ENCODE measurements at regions not wholly inside any gene's neighbourhood (a gene's known extent, or its start where the extent isn't known, plus 50 kb on each side); places are given as distances from the start of the nearest gene placed in this dataset.

GRCh38 chr14:82850576-82850975 lies 1316.9 kb upstream of the SEL1L start:
- DNase-seq (ENCODE audit: low spot score) = no peak
- in situ Hi-C loops (cut with MboI; ENCODE audit: low sequenced_read_pairs, unreplicated experiment) = no loop called here
- TF ChIP-seq, protein P1, sequence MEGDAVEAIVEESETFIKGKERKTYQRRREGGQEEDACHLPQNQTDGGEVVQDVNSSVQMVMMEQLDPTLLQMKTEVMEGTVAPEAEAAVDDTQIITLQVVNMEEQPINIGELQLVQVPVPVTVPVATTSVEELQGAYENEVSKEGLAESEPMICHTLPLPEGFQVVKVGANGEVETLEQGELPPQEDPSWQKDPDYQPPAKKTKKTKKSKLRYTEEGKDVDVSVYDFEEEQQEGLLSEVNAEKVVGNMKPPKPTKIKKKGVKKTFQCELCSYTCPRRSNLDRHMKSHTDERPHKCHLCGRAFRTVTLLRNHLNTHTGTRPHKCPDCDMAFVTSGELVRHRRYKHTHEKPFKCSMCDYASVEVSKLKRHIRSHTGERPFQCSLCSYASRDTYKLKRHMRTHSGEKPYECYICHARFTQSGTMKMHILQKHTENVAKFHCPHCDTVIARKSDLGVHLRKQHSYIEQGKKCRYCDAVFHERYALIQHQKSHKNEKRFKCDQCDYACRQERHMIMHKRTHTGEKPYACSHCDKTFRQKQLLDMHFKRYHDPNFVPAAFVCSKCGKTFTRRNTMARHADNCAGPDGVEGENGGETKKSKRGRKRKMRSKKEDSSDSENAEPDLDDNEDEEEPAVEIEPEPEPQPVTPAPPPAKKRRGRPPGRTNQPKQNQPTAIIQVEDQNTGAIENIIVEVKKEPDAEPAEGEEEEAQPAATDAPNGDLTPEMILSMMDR (IDR thresholded peaks at IDR 0.05; ENCODE audit: borderline replicate concordance, control extremely low read depth, extremely low read depth, insufficient read depth, missing control alignments) = no peak

DNA sequence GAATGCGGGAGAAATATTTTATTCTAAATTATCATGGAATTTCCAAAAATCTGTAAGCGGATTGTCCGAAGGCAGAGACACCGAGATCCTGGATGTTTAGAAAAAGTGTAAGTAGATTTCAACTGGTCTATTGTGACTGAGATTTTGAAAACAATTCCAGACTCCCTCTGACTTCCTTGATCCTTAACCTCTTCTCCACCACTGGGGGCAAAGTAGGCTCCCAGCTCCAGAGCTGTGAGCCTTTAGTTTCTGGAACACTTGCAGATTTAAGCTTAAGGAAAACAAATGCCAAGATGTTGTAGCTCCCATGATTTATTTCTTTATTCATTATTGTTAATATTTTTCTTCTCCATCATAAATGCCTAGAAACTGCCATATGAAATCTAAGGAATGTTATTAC lies 1320.5 kb upstream of the SEL1L start:
- TF ChIP-seq, protein P1 (IDR thresholded peaks at IDR 0.05; ENCODE audit: borderline replicate concordance, control extremely low read depth, extremely low read depth, insufficient read depth, missing control alignments) = no peak
- no peak for DNase-seq (ENCODE audit: low spot score)
- in situ Hi-C loops (cut with MboI; ENCODE audit: low sequenced_read_pairs, unreplicated experiment) = no loop called here

DNA sequence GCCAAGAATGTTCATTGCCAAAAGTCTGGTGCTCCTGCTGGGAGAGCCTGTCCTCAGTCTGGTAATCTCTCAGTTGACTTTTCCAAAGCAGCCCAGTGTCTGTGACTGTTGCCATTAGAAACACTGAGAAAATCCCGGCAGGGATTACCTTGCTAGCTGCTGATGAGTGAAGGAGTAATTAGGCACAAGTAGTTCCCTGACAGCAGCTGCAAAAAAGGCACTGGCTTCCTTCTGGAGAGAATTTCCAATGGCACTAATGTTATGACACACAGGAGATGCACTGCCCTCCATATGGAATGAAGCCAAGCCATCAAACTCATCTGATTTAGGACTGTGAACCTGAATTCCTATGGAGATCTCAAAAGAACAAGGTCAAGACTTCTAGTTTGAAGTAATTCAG lies 1321.2 kb upstream of the SEL1L start:
- TF ChIP-seq, protein P1 (IDR thresholded peaks at IDR 0.05; ENCODE audit: borderline replicate concordance, control extremely low read depth, extremely low read depth, insufficient read depth, missing control alignments) = no peak
- DNase-seq (ENCODE audit: low spot score) = no peak
- in situ Hi-C loops (cut with MboI; ENCODE audit: low sequenced_read_pairs, unreplicated experiment) = no loop called here

- DNase-seq (ENCODE audit: low spot score) = no peak
- TF ChIP-seq, protein P1 (IDR thresholded peaks at IDR 0.05; ENCODE audit: borderline replicate concordance, control extremely low read depth, extremely low read depth, insufficient read depth, missing control alignments) = no peak
- in situ Hi-C loops (cut with MboI; ENCODE audit: low sequenced_read_pairs, unreplicated experiment) = no loop called here
Observed at GRCh38 chr14:82855912-82856391, 1322.3 kb upstream of the SEL1L start.

GRCh38 chr14:82861313-82861712 lies 1327.7 kb upstream of the SEL1L start:
- in situ Hi-C loops (cut with MboI; ENCODE audit: low sequenced_read_pairs, unreplicated experiment) = no loop called here
- TF ChIP-seq, protein P1 (IDR thresholded peaks at IDR 0.05; ENCODE audit: borderline replicate concordance, control extremely low read depth, extremely low read depth, insufficient read depth, missing control alignments) = no peak
- no peak for DNase-seq (ENCODE audit: low spot score)

- no peak for DNase-seq (ENCODE audit: low spot score)
- TF ChIP-seq, protein P1 (IDR thresholded peaks at IDR 0.05; ENCODE audit: borderline replicate concordance, control extremely low read depth, extremely low read depth, insufficient read depth, missing control alignments) = no peak
- in situ Hi-C loops (cut with MboI; ENCODE audit: low sequenced_read_pairs, unreplicated experiment) = no loop called here
Observed at GRCh38 chr14:82872494-82872893, 1338.8 kb upstream of the SEL1L start.

- TF ChIP-seq, protein P1 (IDR thresholded peaks at IDR 0.05; ENCODE audit: borderline replicate concordance, control extremely low read depth, extremely low read depth, insufficient read depth, missing control alignments) = no peak
- no peak for DNase-seq (ENCODE audit: low spot score)
- in situ Hi-C loops (cut with MboI; ENCODE audit: low sequenced_read_pairs, unreplicated experiment) = no loop called here
Observed at GRCh38 chr14:82878951-82879350, 1345.3 kb upstream of the SEL1L start.

Measured in GM13976 (cell line).